GM12873 (cell line): ENCODE measurements at regions not wholly inside any gene's neighbourhood (a gene's known extent, or its start where the extent isn't known, plus 50 kb on each side); places are given as distances from the start of the nearest gene placed in this dataset.

ENCODE experiments used
- CTCF ChIP-seq: IDR thresholded peaks from 2 replicates; pipeline ENCODE4 v1.5.1; 2012; ENCODE audit warnings: low read depth, mild to moderate bottlenecking, moderate library complexity, low read length, control low read depth; ENCODE audit not compliant: insufficient read depth; ENCODE audit errors: missing control alignments

DNA sequence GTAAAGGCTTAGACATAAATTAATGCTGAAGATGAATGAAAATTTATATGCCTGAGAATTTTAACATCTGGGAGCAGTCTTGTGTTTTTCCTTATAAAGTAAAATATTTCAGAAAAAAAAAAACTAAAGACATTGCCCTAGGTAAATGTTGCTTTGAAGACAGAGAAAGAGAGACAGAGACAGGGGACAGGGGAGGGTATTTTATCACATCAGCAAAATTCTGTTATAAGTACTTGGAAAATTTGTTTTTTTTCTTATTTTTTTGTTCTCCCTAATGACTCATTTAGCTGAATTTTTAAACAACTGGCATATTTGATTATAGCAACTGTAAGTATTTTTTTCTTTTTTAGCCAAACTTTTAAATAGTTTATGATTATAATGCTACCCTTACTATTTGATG lies 1540.6 kb upstream of the GBE1 start:
- no peak for TF ChIP-seq CTCF

DNA sequence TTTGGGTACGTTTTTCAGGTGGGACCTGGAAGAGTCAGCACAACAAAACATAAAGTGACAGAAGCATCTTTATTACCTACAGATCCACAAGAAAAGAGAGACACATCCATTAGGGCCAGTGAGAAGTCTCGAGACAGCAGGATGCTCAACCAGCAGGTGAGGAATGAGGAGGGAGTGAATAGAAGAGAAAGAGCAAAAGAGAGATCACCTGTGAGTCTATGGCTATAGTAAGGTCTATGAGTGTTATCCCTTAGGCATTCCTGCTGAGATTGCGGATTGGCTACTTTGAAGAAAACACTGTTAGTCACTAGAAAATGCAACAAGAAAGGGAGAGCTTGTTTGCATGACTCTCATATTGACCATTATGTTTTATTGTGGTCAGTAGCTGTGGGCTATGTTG lies 1556.2 kb upstream of the GBE1 start:
- no peak for TF ChIP-seq CTCF

DNA sequence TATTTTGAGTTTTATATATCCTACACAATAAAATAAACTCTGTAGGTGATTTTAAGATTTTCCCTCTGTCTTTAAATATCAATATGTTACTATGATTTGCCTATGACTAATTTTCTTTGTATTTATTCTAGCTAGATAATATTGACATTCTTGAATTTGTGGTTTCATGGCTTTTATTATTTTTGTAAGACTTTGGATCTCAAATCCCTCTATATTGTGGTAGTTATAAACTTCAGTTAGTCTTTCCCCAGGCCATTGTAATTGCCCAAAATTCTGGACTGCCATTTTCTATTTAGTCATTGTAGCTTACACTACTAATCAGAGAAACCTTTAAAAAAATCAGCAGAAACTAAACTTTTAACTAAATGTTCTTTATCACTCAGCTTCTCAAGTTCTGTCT lies 1559.3 kb upstream of the GBE1 start:
- no peak for TF ChIP-seq CTCF

- TF ChIP-seq CTCF: no peak
These were observed 1560.0 kb upstream of the GBE1 start for GRCh38 chr3:83321457-83321856.

DNA sequence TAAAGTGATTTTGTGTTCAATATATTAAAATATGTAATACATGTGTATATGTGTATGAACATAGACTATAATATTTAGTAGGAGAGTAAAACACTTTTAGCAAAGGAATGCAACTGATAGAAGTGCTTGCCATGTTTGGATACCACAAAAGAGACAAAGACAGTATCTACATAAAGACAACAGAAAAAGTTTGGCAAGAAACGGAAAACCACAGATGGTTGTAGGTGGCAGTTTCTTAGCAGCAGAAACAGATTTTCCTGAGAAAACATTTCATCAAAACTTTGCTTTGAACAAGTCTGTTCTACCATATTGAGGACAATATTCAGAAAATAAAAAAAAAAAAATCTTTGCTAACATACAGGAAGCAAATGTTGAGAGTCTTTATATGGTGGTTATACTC lies 1560.4 kb upstream of the GBE1 start:
- no peak for TF ChIP-seq CTCF

DNA sequence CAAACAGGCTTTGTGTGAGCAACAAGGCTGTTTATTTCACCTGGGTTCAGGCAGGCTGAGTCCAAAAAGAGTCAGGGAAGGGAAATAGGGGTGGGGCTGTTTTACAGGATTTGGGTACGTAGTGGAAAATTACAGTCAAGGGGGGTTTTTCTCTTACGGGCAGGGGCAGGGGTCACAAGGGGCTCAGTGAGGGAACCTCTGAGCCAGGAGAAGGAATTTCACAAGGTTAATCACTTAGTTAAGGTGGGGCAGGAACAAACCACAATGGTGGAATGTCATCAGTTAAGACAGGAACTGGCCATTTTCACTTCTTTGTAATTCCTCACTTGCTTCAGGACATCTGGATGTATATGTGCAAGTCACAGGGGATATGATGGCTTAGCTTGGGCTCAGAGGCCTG lies 1592.8 kb upstream of the GBE1 start:
- TF ChIP-seq CTCF: no peak

DNA sequence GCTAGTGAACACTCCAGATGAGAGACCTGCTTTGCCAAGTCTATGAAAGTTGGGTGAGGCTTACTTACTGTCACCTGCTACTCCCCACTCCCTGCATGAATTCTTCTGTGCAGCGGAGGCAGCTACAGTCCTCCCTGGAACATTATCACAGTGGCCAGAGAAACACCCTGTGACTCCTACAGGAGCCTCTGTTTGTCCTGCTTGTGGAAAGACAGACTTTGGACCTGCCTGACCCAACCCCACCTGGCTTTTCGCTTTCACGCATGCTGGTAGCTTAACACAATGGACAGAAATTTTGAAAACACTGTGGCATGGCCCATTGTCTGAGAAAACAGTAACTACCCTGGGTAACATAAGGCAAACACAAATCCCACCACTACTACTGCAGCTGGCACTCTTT lies 1565.5 kb upstream of the CADM2 start:
- no peak for TF ChIP-seq CTCF

DNA sequence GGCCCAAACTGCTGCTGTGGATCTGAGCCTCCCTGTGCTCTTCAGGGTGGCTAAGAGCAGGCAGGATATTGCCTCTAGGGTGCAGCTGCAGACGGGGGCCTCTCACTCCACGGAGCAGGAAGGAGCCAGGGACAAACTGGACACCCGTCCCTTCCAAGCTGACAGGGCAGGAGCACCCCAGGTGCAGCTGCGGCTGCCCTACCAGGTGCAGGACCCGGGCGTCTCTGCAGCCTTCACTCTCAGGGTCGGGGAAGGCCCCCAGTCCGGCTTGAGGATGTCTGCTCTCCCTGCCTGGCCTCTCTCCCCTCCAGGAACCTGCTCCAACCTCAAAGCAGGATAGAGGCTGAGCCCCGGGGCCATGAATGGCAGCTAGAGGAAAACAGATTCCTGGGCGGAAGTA lies 1554.9 kb upstream of the CADM2 start:
- no peak for TF ChIP-seq CTCF
